Immature natural killer cell (primary cell): ENCODE measurements at regions not wholly inside any gene's neighbourhood (a gene's known extent, or its start where the extent isn't known, plus 50 kb on each side); places are given as distances from the start of the nearest gene placed in this dataset.
"Not testable (repeated sequence)": the region's sequence is repeated elsewhere in the genome, so short reads cannot be mapped to it uniquely, and the experiment has no call there.

Source experiments
- DNase-seq, 3 donors: peaks; one replicate each; pipeline ENCODE4 v3.0.0; 2022; ENCODE audit warnings: mixed read lengths in 1 of 3
- H3K27ac Mint-ChIP-seq, 6 donors: one replicate each; pipeline ENCODE4 v1.8.0; 2020; ENCODE audit warnings: mixed read lengths in 6 of 6, mild to moderate bottlenecking in 5 of 6, inconsistent platforms in 4 of 6, moderate library complexity in 3 of 6
- H3K27me3 Mint-ChIP-seq, 3 donors: one replicate each; pipeline ENCODE4 v1.8.0; 2020 to 2021; ENCODE audit warnings: low read depth in 3 of 3, mild to moderate bottlenecking in 3 of 3, mixed read lengths in 3 of 3, moderate library complexity in 3 of 3, inconsistent platforms in 1 of 3
- H3K36me3 Mint-ChIP-seq, 3 donors: one replicate each; pipeline ENCODE4 v1.8.0; 2020; ENCODE audit warnings: mixed read lengths in 3 of 3, inconsistent platforms in 2 of 3, mild to moderate bottlenecking in 2 of 3
- H3K4me1 Mint-ChIP-seq, 2 donors: one replicate each; pipeline ENCODE4 v1.8.0; 2020; ENCODE audit warnings: inconsistent platforms in 2 of 2, mild to moderate bottlenecking in 2 of 2, mixed read lengths in 2 of 2, moderate library complexity in 1 of 2
- H3K4me3 Mint-ChIP-seq, 5 donors: one replicate each; pipeline ENCODE4 v1.8.0; 2020; ENCODE audit warnings: mild to moderate bottlenecking in 5 of 5, mixed read lengths in 5 of 5, inconsistent platforms in 3 of 5, moderate library complexity in 3 of 5
- H3K9me3 Mint-ChIP-seq, 6 donors: one replicate each; pipeline ENCODE4 v1.8.0; 2020; ENCODE audit warnings: mild to moderate bottlenecking in 6 of 6, mixed read lengths in 6 of 6, inconsistent platforms in 4 of 6, moderate library complexity in 3 of 6

- H3K36me3 Mint-ChIP-seq, result no peaks in the 10 kb centered on the region
- peaks cover 0 to 2% (median 2%) of the 10 kb centered on the region in 3 donors for H3K27me3 Mint-ChIP-seq
- H3K27ac Mint-ChIP-seq, result no peak overlapping the region
- DNase-seq, result no peak
- H3K4me1 Mint-ChIP-seq, result no peaks in the 10 kb centered on the region
- no peak overlapping the region for H3K4me3 Mint-ChIP-seq
- peaks cover 2 to 30% (median 6%) of the 10 kb centered on the region in 6 donors for H3K9me3 Mint-ChIP-seq
Observed at GRCh38 chr17:71502443-71502842, 618.4 kb upstream of the SOX9 start.

GRCh38 chr17:71503710-71504465, 616.9 kb upstream of the SOX9 start:
- Mint-ChIP-seq H3K9me3 (peaks cover 2 to 45% (median 16%) of the 10 kb centered on the region in 6 donors), H3K36me3 (peaks cover 0 to 6% (median 0%) of the 10 kb centered on the region in 3 donors), H3K27me3 (peaks cover 0 to 2% (median 2%) of the 10 kb centered on the region in 3 donors), H3K4me1 (no peaks in the 10 kb centered on the region), H3K27ac (no peak overlapping the region), H3K4me3 (no peak overlapping the region)
- no peak for DNase-seq

- H3K36me3 Mint-ChIP-seq, result peaks cover 0 to 6% (median 0%) of the 10 kb centered on the region in 3 donors
- H3K4me1 Mint-ChIP-seq, result no peaks in the 10 kb centered on the region
- no peak overlapping the region for H3K4me3 Mint-ChIP-seq
- H3K9me3 Mint-ChIP-seq, result peaks cover 2 to 47% (median 18%) of the 10 kb centered on the region in 6 donors
- peaks cover 0 to 2% (median 2%) of the 10 kb centered on the region in 3 donors for H3K27me3 Mint-ChIP-seq
- DNase-seq, result no peak
- no peak overlapping the region for H3K27ac Mint-ChIP-seq
Observed at GRCh38 chr17:71505200-71505599, 615.6 kb upstream of the SOX9 start.

GRCh38 chr17:71505981-71506380, 614.8 kb upstream of the SOX9 start:
- Mint-ChIP-seq H3K27ac (no peak overlapping the region), H3K4me1 (no peaks in the 10 kb centered on the region), H3K9me3 (peaks cover 2 to 47% (median 18%) of the 10 kb centered on the region in 6 donors), H3K27me3 (peaks cover 0 to 2% (median 2%) of the 10 kb centered on the region in 3 donors), H3K4me3 (no peak overlapping the region), H3K36me3 (peaks cover 0 to 6% (median 0%) of the 10 kb centered on the region in 3 donors)
- no peak for DNase-seq

- Mint-ChIP-seq H3K9me3 (peaks cover 0 to 35% (median 21%) of the 10 kb centered on the region in 6 donors), H3K27me3 (peaks cover 0 to 1% (median 0%) of the 10 kb centered on the region in 3 donors), H3K4me3 (no peak overlapping the region), H3K4me1 (no peaks in the 10 kb centered on the region), H3K27ac (no peak overlapping the region), H3K36me3 (peaks cover 0 to 6% (median 0%) of the 10 kb centered on the region in 3 donors)
- DNase-seq, result no peak
Observed at GRCh38 chr17:71511266-71511995, 609.4 kb upstream of the SOX9 start.

- not testable (repeated sequence) for DNase-seq, H3K4me1 Mint-ChIP-seq, H3K27ac Mint-ChIP-seq, H3K4me3 Mint-ChIP-seq, H3K36me3 Mint-ChIP-seq, H3K27me3 Mint-ChIP-seq
- peaks cover 1 to 18% (median 14%) of the 10 kb centered on the region in 6 donors for H3K9me3 Mint-ChIP-seq
Observed at GRCh38 chr17:71513725-71514124, 607.1 kb upstream of the SOX9 start.

GRCh38 chr17:71516149-71516548, 604.7 kb upstream of the SOX9 start:
- DNase-seq, result no peak
- Mint-ChIP-seq H3K36me3 (no peaks in the 10 kb centered on the region), H3K27me3 (peaks cover 0 to 2% (median 1%) of the 10 kb centered on the region in 3 donors), H3K4me3 (no peak overlapping the region), H3K4me1 (no peaks in the 10 kb centered on the region), H3K27ac (no peak overlapping the region), H3K9me3 (peaks cover 1 to 29% (median 12%) of the 10 kb centered on the region in 6 donors)

GRCh38 chr17:71519285-71519684, 601.5 kb upstream of the SOX9 start:
- Mint-ChIP-seq H3K9me3 (peaks cover 7 to 39% (median 18%) of the 10 kb centered on the region in 6 donors), H3K4me1 (no peaks in the 10 kb centered on the region), H3K27me3 (peaks cover 0 to 2% (median 2%) of the 10 kb centered on the region in 3 donors), H3K4me3 (no peak overlapping the region), H3K36me3 (no peaks in the 10 kb centered on the region), H3K27ac (no peak overlapping the region)
- DNase-seq, result no peak

- Mint-ChIP-seq H3K27me3 (peaks cover 0 to 2% (median 1%) of the 10 kb centered on the region in 3 donors), H3K4me1 (no peaks in the 10 kb centered on the region), H3K27ac (no peak overlapping the region), H3K4me3 (no peak overlapping the region), H3K36me3 (no peaks in the 10 kb centered on the region), H3K9me3 (peaks cover 2 to 45% (median 13%) of the 10 kb centered on the region in 6 donors)
- no peak for DNase-seq
Observed at GRCh38 chr17:71521724-71522123, 599.1 kb upstream of the SOX9 start.

GRCh38 chr17:71522383-71522782, 598.4 kb upstream of the SOX9 start:
- no peak overlapping the region for H3K27ac Mint-ChIP-seq
- H3K4me3 Mint-ChIP-seq, result no peak overlapping the region
- DNase-seq, result no peak
- H3K27me3 Mint-ChIP-seq, result peaks cover 0 to 2% (median 1%) of the 10 kb centered on the region in 3 donors
- no peaks in the 10 kb centered on the region for H3K36me3 Mint-ChIP-seq
- H3K9me3 Mint-ChIP-seq, result peaks cover 2 to 45% (median 13%) of the 10 kb centered on the region in 6 donors
- H3K4me1 Mint-ChIP-seq, result no peaks in the 10 kb centered on the region

GRCh38 chr17:71527311-71527710, 593.5 kb upstream of the SOX9 start:
- H3K4me3 Mint-ChIP-seq, result no peak overlapping the region
- no peaks in the 10 kb centered on the region for H3K4me1 Mint-ChIP-seq
- no peak for DNase-seq
- H3K27ac Mint-ChIP-seq, result no peak overlapping the region
- no peaks in the 10 kb centered on the region for H3K36me3 Mint-ChIP-seq
- peaks cover 2 to 30% (median 9%) of the 10 kb centered on the region in 6 donors for H3K9me3 Mint-ChIP-seq
- H3K27me3 Mint-ChIP-seq, result peaks cover 0 to 1% (median 0%) of the 10 kb centered on the region in 3 donors

- H3K36me3 Mint-ChIP-seq, result no peaks in the 10 kb centered on the region
- no peaks in the 10 kb centered on the region for H3K4me1 Mint-ChIP-seq
- no peak overlapping the region for H3K4me3 Mint-ChIP-seq
- peaks cover 0 to 25% (median 8%) of the 10 kb centered on the region in 6 donors for H3K9me3 Mint-ChIP-seq
- H3K27me3 Mint-ChIP-seq, result peaks cover 0 to 1% (median 0%) of the 10 kb centered on the region in 3 donors
- H3K27ac Mint-ChIP-seq, result no peak overlapping the region
- no peak for DNase-seq
Observed at GRCh38 chr17:71528210-71528609, 592.6 kb upstream of the SOX9 start.

- Mint-ChIP-seq H3K4me3 (no peak overlapping the region), H3K36me3 (no peaks in the 10 kb centered on the region), H3K9me3 (peaks cover 2 to 24% (median 5%) of the 10 kb centered on the region in 6 donors), H3K4me1 (no peaks in the 10 kb centered on the region), H3K27me3 (no peaks in the 10 kb centered on the region), H3K27ac (no peak overlapping the region)
- no peak for DNase-seq
Observed at GRCh38 chr17:71530248-71530647, 590.6 kb upstream of the SOX9 start.

GRCh38 chr17:71535321-71535720, 585.5 kb upstream of the SOX9 start:
- peaks cover 0 to 4% (median 0%) of the 10 kb centered on the region in 3 donors for H3K36me3 Mint-ChIP-seq
- H3K4me3 Mint-ChIP-seq, result no peak overlapping the region
- H3K27ac Mint-ChIP-seq, result no peak overlapping the region
- H3K9me3 Mint-ChIP-seq, result peaks cover 0 to 15% (median 4%) of the 10 kb centered on the region in 6 donors
- DNase-seq, result no peak
- H3K27me3 Mint-ChIP-seq, result no peaks in the 10 kb centered on the region
- H3K4me1 Mint-ChIP-seq, result no peaks in the 10 kb centered on the region
